Osteoblast (primary cell): ENCODE measurements at regions not wholly inside any gene's neighbourhood (a gene's known extent, or its start where the extent isn't known, plus 50 kb on each side); places are given as distances from the start of the nearest gene placed in this dataset.

ENCODE experiments used
- DNase-seq: peaks from one replicate; pipeline ENCODE4 v3.0.0; 2011; ENCODE audit warnings: low spot score, mixed read lengths; ENCODE audit not compliant: insufficient read length; ENCODE audit errors: missing footprints
- H2AFZ ChIP-seq: 2 replicates; pipeline ENCODE4 v1.6.0; 2011; ENCODE audit warnings: mild to moderate bottlenecking, low read length
- H3K27ac ChIP-seq: 2 replicates; pipeline ENCODE4 v1.5.1; 2011; ENCODE audit warnings: mild to moderate bottlenecking, low read depth, low read length, moderate library complexity
- H3K27me3 ChIP-seq: 2 replicates; pipeline ENCODE4 v1.6.0; 2012; ENCODE audit warnings: mild to moderate bottlenecking, control low read depth, inconsistent platforms, low read length, moderate library complexity; ENCODE audit not compliant: insufficient read depth
- H3K36me3 ChIP-seq: 2 replicates; pipeline ENCODE4 v1.5.1; 2011; ENCODE audit warnings: mild to moderate bottlenecking, low read length, control low read depth, moderate library complexity; ENCODE audit not compliant: insufficient read depth
- H3K4me1 ChIP-seq: 2 replicates; pipeline ENCODE4 v1.5.1; 2011; ENCODE audit warnings: mild to moderate bottlenecking, low read length, control low read depth, moderate library complexity; ENCODE audit not compliant: insufficient read depth
- H3K4me2 ChIP-seq: 2 replicates; pipeline ENCODE4 v1.6.0; 2011; ENCODE audit warnings: mild to moderate bottlenecking, low read length; ENCODE audit not compliant: insufficient read depth
- H3K4me3 ChIP-seq: fragments of 200-600 bp; sonication (generic); 3 replicates; pipeline ENCODE4 v1.5.1; 2012; ENCODE audit warnings: mild to moderate bottlenecking, low read length, inconsistent platforms; ENCODE audit not compliant: insufficient read depth
- H3K79me2 ChIP-seq: 2 replicates; pipeline ENCODE4 v1.6.0; 2012; ENCODE audit warnings: mild to moderate bottlenecking, low read length, control low read depth, inconsistent platforms; ENCODE audit not compliant: insufficient read depth
- H3K9me3 ChIP-seq: 2 replicates; pipeline ENCODE4 v1.5.1; 2011; ENCODE audit warnings: low read depth, low read length, control low read depth
- H4K20me1 ChIP-seq: 2 replicates; pipeline ENCODE4 v1.6.0; 2012; ENCODE audit warnings: mild to moderate bottlenecking, low read length, control low read depth; ENCODE audit not compliant: insufficient read depth
- CTCF ChIP-seq: IDR thresholded peaks from 2 replicates; pipeline ENCODE4 v1.5.1; 2011; ENCODE audit warnings: mild to moderate bottlenecking, low read depth, low read length, moderate library complexity; ENCODE audit errors: extremely low read depth

GRCh38 chr12:88431246-88431645 is 149.0 kb downstream of the KITLG start:
- peaks cover 37% of the 10 kb centered on the region for H3K4me1 ChIP-seq
- no peak for DNase-seq
- H3K79me2 ChIP-seq = no peaks in the 10 kb centered on the region
- H3K4me2 ChIP-seq = no peak overlapping the region
- H3K36me3 ChIP-seq = no peaks in the 10 kb centered on the region
- no peak for TF ChIP-seq CTCF
- no peaks in the 10 kb centered on the region for H3K27me3 ChIP-seq
- no peak overlapping the region for H3K27ac ChIP-seq
- H4K20me1 ChIP-seq = no peaks in the 10 kb centered on the region
- H3K9me3 ChIP-seq = no peaks in the 10 kb centered on the region
- no peak overlapping the region for H3K4me3 ChIP-seq
- no peak overlapping the region for H2AFZ ChIP-seq

- H3K4me1 ChIP-seq = peaks cover 37% of the 10 kb centered on the region
- no peaks in the 10 kb centered on the region for H3K79me2 ChIP-seq
- TF ChIP-seq CTCF = no peak
- no peaks in the 10 kb centered on the region for H4K20me1 ChIP-seq
- no peaks in the 10 kb centered on the region for H3K36me3 ChIP-seq
- DNase-seq = peak; percentile 37
- no peaks in the 10 kb centered on the region for H3K27me3 ChIP-seq
- peak overlapping the region; percentile 54 for H3K27ac ChIP-seq
- H2AFZ ChIP-seq = peak overlapping the region; percentile 84
- no peaks in the 10 kb centered on the region for H3K9me3 ChIP-seq
- no peak overlapping the region for H3K4me3 ChIP-seq
- no peak overlapping the region for H3K4me2 ChIP-seq
These were observed 147.5 kb downstream of the KITLG start for GRCh38 chr12:88432531-88433490.

GRCh38 chr12:88433997-88434703 is 146.1 kb downstream of the KITLG start:
- H3K27ac ChIP-seq = peak overlapping the region; percentile 52
- no peaks in the 10 kb centered on the region for H3K36me3 ChIP-seq
- DNase-seq = peak; percentile 81
- no peaks in the 10 kb centered on the region for H4K20me1 ChIP-seq
- peak overlapping the region; percentile 45 for H3K4me2 ChIP-seq
- H3K79me2 ChIP-seq = no peaks in the 10 kb centered on the region
- H3K9me3 ChIP-seq = no peaks in the 10 kb centered on the region
- H3K4me1 ChIP-seq = peaks cover 37% of the 10 kb centered on the region
- TF ChIP-seq CTCF = no peak
- peak overlapping the region; percentile 79 for H2AFZ ChIP-seq
- H3K4me3 ChIP-seq = no peak overlapping the region
- H3K27me3 ChIP-seq = no peaks in the 10 kb centered on the region
